DMS153 (cell line): ENCODE measurements at regions not wholly inside any gene's neighbourhood (a gene's known extent, or its start where the extent isn't known, plus 50 kb on each side); places are given as distances from the start of the nearest gene placed in this dataset.
"Not testable (repeated sequence)": the region's sequence is repeated elsewhere in the genome, so short reads cannot be mapped to it uniquely, and the experiment has no call there.

Experiments used
- DNase-seq: peaks from one replicate; lab custom pipeline; 2025; lab: John Stamatoyannopoulos, UW

DNA sequence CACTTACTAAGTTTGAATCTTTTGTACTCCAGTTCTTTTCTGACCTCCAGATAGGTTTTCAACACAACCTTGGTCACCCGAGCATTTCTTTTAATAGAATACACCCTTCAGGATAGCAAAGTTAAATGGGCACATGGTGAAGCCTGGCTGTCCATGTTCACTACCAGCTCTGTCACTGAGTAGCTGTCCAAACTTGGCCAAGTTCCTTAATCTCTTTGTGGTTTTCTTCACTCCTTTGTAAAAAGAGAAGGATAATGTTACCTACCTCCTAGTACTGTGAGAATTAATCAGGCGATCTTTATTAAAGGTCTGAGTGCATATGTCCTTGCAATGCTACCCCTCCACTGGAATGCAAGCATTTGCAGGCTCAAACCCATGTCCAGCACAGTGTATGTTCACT lies 128.1 kb upstream of the PTPRZ1 start:
- no peak for DNase-seq

DNA sequence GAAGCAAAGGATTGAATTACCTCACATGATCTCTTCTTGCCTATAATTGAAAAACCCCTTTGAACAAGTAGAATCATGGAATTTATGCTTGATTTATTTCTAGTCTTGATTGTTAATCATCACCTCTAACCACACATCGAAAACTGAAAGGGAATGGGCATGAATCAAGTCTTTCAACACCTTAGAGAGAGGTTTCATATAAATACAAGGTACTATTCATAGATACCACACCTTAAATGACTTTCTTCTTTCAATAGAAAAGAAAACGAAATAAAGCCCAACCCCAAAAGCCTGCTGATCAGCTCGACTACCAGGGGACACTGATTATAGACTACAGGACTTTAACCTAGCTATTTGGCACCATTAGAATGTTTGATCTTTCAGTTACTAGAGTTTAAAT lies 128.6 kb upstream of the PTPRZ1 start:
- DNase-seq = no peak

DNA sequence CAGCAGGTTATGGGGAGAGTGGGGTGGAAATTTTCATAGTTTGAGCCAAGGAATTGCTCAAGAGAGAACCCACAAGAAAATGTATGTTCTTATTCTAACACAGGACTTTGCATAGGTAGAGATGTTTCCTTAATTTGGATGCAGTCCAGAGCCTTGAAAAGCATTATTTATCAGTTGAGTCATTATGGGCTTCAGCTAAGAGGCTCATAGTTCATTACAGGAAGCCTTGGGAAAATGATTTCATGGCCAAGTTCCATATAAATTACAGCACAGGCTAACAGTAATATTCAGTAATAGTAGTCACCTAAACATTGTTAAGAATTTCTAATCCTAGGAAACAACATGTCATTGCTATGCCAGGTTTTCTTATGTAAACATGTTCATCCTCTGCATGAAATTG lies 131.1 kb upstream of the PTPRZ1 start:
- DNase-seq = no peak

DNA sequence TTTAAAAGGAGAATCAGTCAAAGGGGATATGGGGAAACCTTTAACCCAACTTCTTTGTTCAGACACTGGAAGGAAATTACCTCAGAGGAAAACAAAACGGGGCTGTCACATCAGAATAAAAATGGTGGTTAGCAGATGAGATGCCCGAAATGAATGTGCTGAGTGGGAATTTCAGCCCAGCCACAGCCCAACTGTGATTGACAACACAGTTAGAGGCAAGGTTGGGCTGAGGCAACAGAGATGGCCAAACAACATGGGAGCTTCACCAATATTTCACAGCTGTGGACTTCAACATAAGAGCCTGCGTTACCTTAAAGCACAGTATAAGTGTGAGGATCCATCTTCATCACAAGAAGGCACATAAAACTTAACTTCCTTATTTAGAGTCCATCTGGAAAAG lies 133.5 kb upstream of the PTPRZ1 start:
- DNase-seq = no peak

DNA sequence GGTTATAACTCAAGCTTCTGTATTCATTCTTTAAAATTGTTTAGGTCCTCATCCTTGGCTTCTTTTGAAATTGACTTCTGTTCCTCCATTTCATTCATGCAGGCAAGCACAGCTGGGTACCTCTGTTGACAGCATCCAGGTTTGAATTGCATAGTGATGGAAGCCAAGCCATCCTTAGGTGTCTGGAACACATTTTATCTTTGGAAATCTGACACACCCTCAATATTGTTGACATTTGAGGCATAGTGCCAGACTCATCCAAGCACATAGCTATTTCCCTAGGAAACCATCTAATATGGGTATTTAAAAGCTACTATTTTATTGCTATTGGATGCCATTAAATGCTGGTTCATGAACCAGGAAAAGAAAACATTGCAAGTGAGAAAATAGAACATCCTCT lies 142.1 kb upstream of the PTPRZ1 start:
- peak; percentile 3 for DNase-seq

DNA sequence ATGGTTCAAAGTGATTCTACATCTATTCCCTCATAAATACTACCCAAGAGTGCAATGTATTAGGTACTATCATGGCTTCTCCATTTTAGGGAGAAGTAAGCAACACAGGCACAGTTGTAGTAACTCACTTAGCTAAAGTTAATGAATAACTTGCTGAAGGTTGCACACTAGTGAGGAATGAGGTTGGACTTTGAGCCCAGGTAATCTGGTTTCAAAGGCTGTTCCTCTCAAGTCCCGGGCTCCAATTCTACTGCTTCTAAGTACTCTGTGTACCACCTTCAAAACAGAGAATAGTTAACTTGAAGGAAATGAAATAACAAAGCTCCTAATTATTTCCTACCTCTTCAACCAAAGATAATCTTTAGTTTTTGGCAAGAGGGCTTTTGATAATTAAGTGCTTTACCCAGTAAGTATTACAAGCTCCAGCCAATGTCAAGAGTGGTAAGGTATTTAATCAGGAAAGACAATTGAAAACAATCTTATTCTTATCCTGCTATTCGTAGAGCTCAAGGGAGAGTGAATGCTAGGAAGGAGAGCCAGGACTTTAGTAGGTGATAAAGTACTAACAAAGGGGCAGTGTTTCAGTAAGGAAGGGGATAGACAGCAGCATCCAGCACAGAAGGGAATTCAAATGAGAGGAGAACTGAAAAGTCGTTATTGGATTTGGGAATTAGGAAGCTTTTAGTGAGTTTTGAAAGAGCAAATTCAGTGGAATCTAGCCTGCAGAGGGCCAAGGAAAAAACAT lies 158.2 kb upstream of the PTPRZ1 start:
- no peak for DNase-seq

DNA sequence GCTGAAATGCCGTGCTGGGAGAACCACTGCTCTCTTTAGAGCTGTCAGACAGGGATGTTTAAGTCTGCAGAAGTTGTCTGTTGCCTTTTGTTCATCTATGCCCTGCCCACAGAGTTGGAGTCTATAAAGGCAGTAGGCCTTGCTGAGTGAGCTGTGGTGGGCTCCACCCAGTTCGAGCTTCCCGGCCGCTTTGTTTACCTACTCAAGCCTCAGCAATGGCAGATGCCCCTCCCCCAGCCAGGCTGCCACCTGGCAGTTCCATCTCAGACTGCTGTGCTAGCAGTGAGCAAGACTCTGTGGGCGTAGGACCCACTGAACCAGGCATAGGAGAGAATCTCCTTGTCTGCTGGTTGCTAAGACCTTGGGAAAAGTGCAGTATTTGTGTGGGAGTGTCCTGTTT lies 160.0 kb upstream of the PTPRZ1 start:
- DNase-seq = peak; percentile 41

DNA sequence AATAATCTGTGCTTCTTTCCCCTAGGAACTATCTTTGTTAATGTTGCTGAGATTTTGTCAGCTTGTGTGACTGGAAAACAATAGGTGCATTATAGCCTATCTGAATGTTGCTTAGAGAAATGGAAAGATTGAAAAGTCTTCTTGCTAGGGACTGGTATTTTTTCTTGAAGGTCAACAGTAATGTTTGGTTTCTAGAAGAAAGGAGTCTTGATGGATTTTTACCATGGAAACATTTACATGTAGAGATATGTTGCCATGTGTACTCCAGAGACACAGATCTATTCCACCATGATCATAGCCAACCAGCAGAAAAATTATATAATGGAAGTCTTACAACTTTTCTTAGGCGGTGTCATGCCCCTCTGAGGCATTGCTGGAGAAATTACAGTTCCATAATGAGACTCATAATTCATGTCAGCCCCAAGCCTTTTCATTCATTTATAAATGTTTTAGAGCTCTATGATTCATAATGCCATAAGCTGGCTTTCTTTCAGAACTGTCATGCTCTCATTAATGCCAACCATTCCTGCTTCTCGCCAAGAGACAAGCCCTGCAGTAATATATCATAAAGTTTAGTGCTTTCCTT lies 175.1 kb upstream of the PTPRZ1 start:
- DNase-seq = no peak

DNA sequence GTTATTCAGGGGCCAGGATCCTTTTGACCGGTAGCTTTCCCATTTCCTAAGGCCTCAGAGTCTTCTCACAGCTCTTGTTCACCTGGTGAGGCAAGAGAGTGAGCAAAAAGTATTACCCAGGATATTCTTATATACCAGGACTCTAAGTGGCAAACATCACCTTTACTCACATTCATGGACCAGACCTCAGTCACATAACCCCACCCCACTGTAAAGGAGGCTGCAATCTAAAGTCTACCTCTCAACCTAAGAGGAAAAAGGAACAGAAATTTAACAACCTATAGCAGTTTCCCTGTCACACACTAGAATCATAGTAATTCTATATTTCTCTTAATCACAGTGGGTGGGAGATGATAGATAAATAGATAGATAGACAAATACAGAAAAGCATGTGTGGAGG lies 176.0 kb upstream of the PTPRZ1 start:
- no peak for DNase-seq

DNA sequence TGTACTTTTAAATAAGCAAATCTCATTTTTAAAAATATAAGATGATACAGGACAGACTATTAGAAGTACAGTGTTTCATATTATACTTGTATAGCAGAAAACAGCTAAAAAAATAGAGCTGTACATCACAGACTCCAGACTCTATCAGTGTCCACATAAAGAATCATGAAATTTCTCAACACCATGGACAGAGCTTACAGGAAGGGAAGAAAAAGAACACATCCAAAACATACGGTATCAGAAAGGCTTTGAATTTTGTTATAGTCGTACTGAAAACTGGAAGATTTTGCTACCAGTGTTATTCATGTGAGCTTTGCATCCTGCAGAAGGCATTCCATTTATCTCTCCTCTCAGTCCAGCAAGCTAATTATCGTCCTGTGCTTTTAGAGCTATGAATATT lies 183.2 kb upstream of the PTPRZ1 start:
- DNase-seq = no peak

DNA sequence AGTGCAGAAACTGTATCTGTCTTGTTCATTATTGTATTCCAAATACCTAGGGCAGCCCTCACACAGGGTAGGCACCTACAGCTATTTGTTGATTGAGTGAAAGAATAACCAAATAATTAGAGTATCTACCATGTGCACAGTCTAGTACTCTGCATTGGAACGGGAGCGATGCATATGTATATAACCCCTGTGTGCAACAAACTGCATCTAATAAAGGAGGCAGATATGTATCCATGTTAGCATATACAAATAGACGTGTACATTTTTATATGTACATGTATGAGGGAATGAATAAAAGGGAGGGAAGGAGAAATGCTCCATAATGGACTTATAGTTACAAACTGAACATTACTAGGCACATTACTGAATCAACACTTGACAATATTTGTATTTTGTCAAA lies 191.3 kb upstream of the PTPRZ1 start:
- DNase-seq = no peak

DNA sequence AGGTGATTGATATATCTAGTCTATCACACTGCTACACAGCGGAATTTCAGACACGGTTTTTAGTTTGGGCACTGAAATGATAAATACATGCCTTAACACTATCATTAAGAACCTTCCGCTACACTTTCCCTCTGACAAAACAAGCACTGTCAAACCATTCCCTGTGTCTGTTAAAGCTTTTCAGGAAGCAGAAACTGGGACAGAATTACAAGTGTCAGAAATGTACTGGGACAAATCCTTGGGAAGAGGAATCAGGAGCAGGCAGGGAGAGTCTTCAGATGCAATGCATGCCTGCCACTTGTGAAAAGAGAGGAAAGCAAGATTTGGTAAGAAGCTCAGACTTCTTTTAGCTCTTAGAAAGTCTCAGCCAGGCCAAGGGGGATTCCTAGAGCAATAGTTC lies 196.8 kb upstream of the PTPRZ1 start:
- no peak for DNase-seq

DNA sequence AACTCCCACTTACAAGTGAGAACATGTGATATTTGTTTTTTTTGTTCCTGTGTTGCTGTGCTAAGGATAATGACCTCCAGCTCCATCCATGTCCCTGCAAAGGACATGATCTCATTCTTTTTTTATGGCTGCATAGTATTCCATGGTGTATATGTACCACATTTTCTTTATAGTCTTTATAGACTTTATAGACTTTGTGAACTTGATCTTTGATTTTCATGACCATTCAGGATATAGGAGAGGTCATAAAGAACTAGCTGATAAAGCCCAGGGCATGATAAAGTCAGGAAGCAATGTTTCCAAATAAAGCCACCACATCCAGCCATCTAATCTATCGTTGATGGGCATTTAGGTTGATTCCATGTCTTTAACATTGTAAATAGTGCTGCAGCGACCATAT lies 198.5 kb upstream of the PTPRZ1 start:
- not testable (repeated sequence) for DNase-seq

DNA sequence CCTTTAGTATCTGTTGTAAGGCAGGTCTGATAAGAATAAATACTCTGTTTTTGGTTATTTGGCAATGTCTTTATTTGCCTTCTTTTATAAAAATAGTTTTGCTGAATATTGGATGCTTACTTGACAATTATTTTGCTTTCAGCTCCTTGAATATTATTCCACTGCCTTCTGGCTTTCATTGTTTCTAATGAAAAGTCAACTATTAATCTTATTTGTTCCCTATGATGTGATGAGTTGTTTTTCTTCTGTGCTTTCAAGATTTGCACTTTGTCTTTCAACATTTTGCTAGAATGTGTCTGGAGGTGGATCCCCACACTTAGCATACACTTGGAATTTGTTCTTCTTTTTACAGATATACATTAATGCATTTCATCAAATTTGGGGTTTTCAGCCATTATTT lies 203.8 kb upstream of the PTPRZ1 start:
- no peak for DNase-seq

DNA sequence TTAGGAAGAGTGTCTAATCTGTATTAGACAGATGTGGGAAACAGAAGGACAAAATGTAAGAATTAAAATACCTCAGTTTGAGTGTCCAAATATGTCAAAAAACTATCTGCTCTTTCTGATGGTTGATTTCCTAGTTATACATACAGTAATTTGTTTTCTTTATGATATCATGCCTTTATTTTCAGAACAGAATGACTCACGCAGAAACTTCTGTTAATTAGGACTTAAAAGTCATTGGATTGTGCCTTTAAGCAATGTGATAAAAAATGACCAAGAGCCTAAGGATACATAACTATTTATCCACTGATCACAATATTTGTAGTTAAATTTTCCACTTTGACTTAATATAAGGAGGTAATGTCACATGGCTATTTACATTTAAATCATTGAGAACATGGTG lies 206.7 kb upstream of the PTPRZ1 start:
- no peak for DNase-seq

DNA sequence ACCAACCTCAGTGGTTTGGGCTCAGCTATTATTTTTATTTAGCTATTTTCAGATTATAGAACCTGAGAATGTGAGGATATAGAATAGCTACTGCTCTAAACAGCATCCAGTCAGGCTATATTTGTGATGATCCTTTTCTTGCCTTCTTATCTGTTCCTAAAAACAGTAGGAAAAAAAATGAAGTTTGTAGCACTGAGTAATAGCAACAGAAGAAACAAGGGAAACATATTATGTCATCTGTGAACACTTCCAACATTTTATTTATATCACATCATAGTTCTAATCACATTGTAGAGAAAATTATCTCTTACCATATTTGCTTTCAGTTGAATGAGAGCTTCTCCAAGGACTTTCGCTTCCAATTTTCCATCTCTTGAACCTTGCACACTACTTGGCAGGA lies 229.6 kb upstream of the PTPRZ1 start:
- DNase-seq = no peak

DNA sequence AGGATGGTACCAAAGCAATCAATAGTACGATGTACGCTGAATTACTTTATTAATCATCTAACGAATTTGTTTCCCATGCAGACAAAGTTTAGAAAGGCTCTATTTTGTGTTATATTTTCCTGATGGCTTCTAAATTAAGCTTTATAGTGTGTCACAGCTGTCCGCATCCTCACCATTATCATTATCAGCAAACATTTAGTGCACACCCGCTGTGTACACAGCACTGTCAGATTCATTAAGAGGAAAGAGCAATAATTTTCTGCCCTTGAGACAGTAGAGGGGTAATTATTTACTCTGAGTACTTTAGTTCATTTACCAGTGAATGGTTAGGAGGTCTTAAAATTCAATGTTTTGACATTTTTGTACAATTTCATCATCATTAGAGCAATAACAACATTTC lies 233.3 kb upstream of the PTPRZ1 start:
- DNase-seq = no peak

DNA sequence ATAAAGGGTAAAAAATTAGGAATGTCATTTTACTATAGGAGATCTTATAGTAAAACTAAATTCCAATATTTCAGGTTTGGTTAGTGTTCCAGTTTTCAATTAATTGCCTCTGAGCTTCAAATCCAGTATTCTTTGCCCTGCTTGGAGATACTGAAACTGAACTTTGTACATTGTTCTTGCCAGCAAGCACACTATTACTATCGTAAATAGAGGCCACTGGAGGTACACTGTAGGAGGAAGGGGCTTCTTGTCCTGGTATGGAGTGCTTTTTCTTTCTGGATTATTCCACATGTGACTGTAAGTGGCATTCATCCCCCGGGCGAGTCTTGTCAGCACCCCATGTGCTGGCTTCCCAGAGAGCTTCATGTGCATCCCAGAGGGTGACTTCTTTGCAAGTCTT lies 234.7 kb upstream of the PTPRZ1 start:
- DNase-seq = no peak

DNA sequence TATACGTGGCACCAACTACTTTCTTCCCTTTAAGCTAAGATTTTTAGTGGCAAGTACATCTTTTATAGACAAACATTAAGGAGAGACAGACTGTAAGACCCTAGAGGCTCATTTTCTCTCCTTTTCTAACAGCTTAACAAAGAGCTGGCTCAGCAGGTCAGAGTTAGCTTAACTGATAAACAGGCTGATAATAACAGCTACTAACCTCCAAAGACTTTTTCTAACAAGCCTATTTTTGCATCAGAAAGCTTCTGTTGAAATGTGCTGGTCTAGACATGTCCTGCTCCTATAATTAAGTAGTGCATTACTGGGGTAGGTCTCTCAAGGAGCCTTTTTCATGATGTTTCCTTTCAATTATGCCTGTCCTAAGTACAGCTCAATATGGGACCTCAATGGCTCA lies 238.2 kb upstream of the FAM3C start:
- no peak for DNase-seq

DNA sequence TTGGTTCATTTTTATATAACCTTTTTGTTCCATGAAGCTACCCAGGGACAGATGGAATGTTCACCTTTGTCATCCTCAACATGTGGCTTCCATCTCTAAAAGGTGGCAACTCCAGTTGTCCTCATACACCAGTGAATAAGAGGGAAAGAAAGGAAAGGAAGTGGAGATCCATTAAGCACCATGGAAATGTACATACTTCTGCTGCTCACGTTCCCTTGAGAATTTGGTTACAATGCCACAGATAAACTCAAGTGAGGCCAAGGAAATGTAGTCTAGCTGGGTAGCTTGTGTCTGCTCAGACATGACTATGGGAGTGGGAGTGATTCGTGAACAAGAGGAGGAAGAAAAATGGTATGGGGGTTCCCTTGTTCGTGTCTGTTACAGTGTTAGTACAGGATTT lies 237.1 kb upstream of the FAM3C start:
- no peak for DNase-seq

DNA sequence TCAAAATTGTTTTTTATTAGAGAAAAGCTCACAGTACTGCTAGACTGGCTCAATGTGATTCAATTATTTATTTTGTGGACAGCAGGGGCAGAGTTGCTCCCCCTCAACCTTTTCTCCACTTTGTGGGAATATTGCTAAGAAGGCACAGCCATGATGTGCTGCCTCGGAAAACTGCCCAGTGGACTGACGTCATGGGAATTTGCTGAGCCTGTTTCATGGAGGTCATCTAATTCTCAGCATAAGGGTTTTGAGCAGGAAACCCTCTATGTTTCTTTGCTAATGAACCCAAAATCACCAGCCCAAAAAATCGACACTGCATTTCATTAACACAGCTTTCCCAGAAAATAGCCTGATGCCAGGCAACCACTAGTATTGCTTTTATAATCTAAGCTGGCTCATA lies 228.8 kb upstream of the FAM3C start:
- DNase-seq = no peak

DNA sequence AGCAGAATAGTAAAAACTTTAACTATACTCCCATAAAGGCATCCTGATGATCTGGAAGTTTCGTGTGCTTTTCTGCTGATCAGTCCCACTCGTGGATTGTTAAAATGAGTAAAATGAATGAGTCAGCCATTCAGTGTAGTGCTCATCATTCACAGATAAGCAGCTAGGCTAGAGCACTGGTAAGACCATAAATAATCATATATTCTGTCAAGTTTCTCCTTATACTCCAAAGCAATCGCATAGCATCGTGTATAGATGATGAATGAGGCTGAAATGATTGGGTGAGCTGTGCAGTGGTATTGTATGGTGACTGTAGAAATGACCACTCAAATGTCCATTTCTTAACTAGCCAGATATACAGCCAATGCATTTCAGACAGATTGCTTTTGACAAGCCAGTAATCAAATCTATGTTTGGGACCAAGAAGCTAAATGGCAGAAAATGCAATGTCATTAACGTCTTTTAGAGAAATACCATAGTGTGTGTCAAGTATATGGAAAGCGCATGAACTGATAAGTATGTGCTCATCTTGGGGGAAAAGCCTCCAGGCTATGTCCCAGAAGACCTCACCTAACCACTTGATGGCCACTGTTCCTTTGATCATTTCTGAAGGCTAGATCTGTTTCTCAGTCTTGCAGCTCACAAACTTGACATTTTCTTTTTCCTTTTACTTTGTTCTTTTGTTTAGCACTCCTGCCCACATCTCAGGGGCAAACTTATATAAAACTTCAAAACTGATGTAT lies 227.2 kb upstream of the FAM3C start:
- DNase-seq = no peak

DNA sequence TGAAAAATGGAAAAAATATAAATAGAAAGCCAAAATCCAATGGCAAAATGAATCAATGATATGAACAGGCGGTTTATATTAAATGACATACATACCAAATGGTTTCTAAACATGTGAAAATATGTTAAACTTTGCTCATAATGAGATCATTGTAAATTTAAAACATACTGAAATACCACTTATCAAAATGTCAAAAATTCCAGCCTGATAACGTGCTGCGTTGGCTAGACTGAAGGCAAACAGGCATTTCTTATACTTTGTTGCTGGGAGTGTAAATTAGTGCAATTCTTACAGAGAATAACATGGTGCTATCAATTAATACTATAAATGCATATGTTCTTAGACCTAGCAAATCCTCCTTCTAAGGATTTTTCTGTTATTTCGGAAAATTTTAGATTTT lies 225.8 kb upstream of the FAM3C start:
- no peak for DNase-seq
